H9 (cell line): ENCODE measurements at regions not wholly inside any gene's neighbourhood (a gene's known extent, or its start where the extent isn't known, plus 50 kb on each side); places are given as distances from the start of the nearest gene placed in this dataset.

ENCODE experiments used
- DNase-seq: peaks from one replicate; pipeline ENCODE4 v3.0.0-alpha.2; 2017
- H2AFZ ChIP-seq: one replicate; pipeline ENCODE4 v1.6.1; 2013; ENCODE audit warnings: mild to moderate bottlenecking, low read length, control low read depth, moderate library complexity
- H2AK5ac ChIP-seq: 2 replicates; pipeline ENCODE4 v1.6.1; 2013; ENCODE audit warnings: low read length, control low read depth, mixed read lengths; ENCODE audit not compliant: insufficient read length
- H2BK120ac ChIP-seq: one replicate; pipeline ENCODE4 v1.6.1; 2013; ENCODE audit warnings: low read depth, mild to moderate bottlenecking, low read length, control low read depth, inconsistent platforms; ENCODE audit not compliant: poor library complexity, severe bottlenecking
- H2BK12ac ChIP-seq: 2 replicates; pipeline ENCODE4 v1.6.1; 2013; ENCODE audit warnings: low read length, control low read depth, mixed read lengths, low read depth; ENCODE audit not compliant: insufficient read length
- H2BK15ac ChIP-seq: 2 replicates; pipeline ENCODE4 v1.6.1; 2013; ENCODE audit warnings: low read depth, low read length, control low read depth
- H2BK20ac ChIP-seq: one replicate; pipeline ENCODE4 v1.6.1; 2013; ENCODE audit warnings: low read depth, mild to moderate bottlenecking, low read length, control low read depth, inconsistent platforms; ENCODE audit not compliant: poor library complexity, severe bottlenecking
- H2BK5ac ChIP-seq: 2 replicates; pipeline ENCODE4 v1.6.1; 2013; ENCODE audit warnings: low read length, control low read depth, mixed read lengths; ENCODE audit not compliant: insufficient read length
- H3K14ac ChIP-seq: 2 replicates; pipeline ENCODE4 v1.6.1; 2013; ENCODE audit warnings: low read length, control low read depth; ENCODE audit not compliant: insufficient read depth
- H3K18ac ChIP-seq: 2 replicates; pipeline ENCODE4 v1.6.1; 2013; ENCODE audit warnings: low read depth, mild to moderate bottlenecking, mixed read lengths, low read length, control low read depth; ENCODE audit not compliant: insufficient read length
- H3K23ac ChIP-seq: 2 replicates; pipeline ENCODE4 v1.6.1; 2013; ENCODE audit warnings: low read length, control low read depth, mixed read lengths, low read depth; ENCODE audit not compliant: insufficient read length
- H3K23me2 ChIP-seq: 2 replicates; pipeline ENCODE4 v1.6.1; 2013; ENCODE audit warnings: low read depth, mild to moderate bottlenecking, mixed read lengths, low read length, control low read depth; ENCODE audit not compliant: insufficient read length, poor library complexity, severe bottlenecking
- H3K27ac ChIP-seq: 2 replicates; pipeline ENCODE4 v1.5.1; 2013; ENCODE audit warnings: low read length, control low read depth, mixed read lengths, low read depth; ENCODE audit not compliant: insufficient read length
- H3K27me3 ChIP-seq: 2 replicates; pipeline ENCODE4 v1.6.1; 2013; ENCODE audit warnings: low read length, control low read depth, inconsistent platforms; ENCODE audit not compliant: insufficient read depth
- H3K4ac ChIP-seq: 2 replicates; pipeline ENCODE4 v1.6.1; 2013; ENCODE audit warnings: low read depth, mild to moderate bottlenecking, control low read depth, inconsistent platforms, low read length, moderate library complexity
- H3K4me1 ChIP-seq: 2 replicates; pipeline ENCODE4 v1.6.1; 2013; ENCODE audit warnings: low read length, control low read depth, inconsistent platforms; ENCODE audit not compliant: insufficient read depth
- H3K4me2 ChIP-seq: 2 replicates; pipeline ENCODE4 v1.6.1; 2013; ENCODE audit warnings: low read length, control low read depth, mixed read lengths; ENCODE audit not compliant: insufficient read length, insufficient read depth
- H3K56ac ChIP-seq: 2 replicates; pipeline ENCODE4 v1.6.1; 2013; ENCODE audit warnings: low read depth, mild to moderate bottlenecking, mixed read lengths, low read length, control low read depth; ENCODE audit not compliant: insufficient read length
- H3K79me1 ChIP-seq: 2 replicates; pipeline ENCODE4 v1.6.1; 2013; ENCODE audit warnings: low read depth, mild to moderate bottlenecking, moderate library complexity, low read length, control low read depth, inconsistent platforms; ENCODE audit not compliant: insufficient read depth, poor library complexity, severe bottlenecking
- H3K79me2 ChIP-seq: 2 replicates; pipeline ENCODE4 v1.6.1; 2013; ENCODE audit warnings: low read length, control low read depth, inconsistent platforms; ENCODE audit not compliant: insufficient read depth
- H3K9ac ChIP-seq: 2 replicates; pipeline ENCODE4 v1.6.1; 2013; ENCODE audit warnings: low read length, control low read depth, mixed read lengths; ENCODE audit not compliant: insufficient read length; ENCODE audit errors: extremely low read depth
- H3K9me3 ChIP-seq: one replicate; pipeline ENCODE4 v1.6.1; 2013; ENCODE audit warnings: low read depth, low read length, inconsistent platforms; ENCODE audit not compliant: control insufficient read depth
- H3T11ph ChIP-seq: one replicate; pipeline ENCODE4 v1.6.1; 2013; ENCODE audit warnings: mild to moderate bottlenecking, low read length, control low read depth, inconsistent platforms
- H4K20me1 ChIP-seq: one replicate; pipeline ENCODE4 v1.6.1; 2013; ENCODE audit not compliant: control insufficient read depth, insufficient read length, insufficient read depth
- H4K5ac ChIP-seq: 2 replicates; pipeline ENCODE4 v1.6.1; 2013; ENCODE audit warnings: low read depth, mild to moderate bottlenecking, mixed read lengths, low read length, control low read depth; ENCODE audit not compliant: insufficient read length
- H4K8ac ChIP-seq: replicated peaks from 2 replicates; pipeline ENCODE4 v1.6.1; 2013; ENCODE audit warnings: low read length, control low read depth, mixed read lengths, low read depth; ENCODE audit not compliant: insufficient read length
- H4K91ac ChIP-seq: 2 replicates; pipeline ENCODE4 v1.6.1; 2013; ENCODE audit warnings: low read depth, mild to moderate bottlenecking, moderate library complexity, mixed read lengths, low read length, control low read depth; ENCODE audit not compliant: insufficient read length
- H3K27ac Mint-ChIP-seq, 3 experiments: 2 replicates in 2 of 3; 3 replicates in 1 of 3; pipeline ENCODE4 v1.8.0; 2020 to 2021; ENCODE audit warnings: mixed read lengths in 3 of 3, mild to moderate bottlenecking in 1 of 3, moderate library complexity in 1 of 3
- H3K27me3 Mint-ChIP-seq: 2 replicates; pipeline ENCODE4 v1.8.0; 2021; ENCODE audit warnings: low read depth, mild to moderate bottlenecking, moderate library complexity, mixed read lengths
- H3K36me3 Mint-ChIP-seq, 3 experiments: 2 replicates in 2 of 3; 3 replicates in 1 of 3; pipeline ENCODE4 v1.8.0; 2020 to 2021; ENCODE audit warnings: low read depth in 3 of 3, mixed read lengths in 3 of 3; ENCODE audit not compliant: insufficient read depth in 1 of 3
- H3K4me1 Mint-ChIP-seq, 2 experiments: 2 replicates each; pipeline ENCODE4 v1.8.0; 2020; ENCODE audit warnings: mixed read lengths in 2 of 2
- H3K4me3 Mint-ChIP-seq, 2 experiments: 2 replicates in 1 of 2; 3 replicates in 1 of 2; pipeline ENCODE4 v1.8.0; 2020 to 2021; ENCODE audit warnings: mild to moderate bottlenecking in 2 of 2, mixed read lengths in 2 of 2, moderate library complexity in 1 of 2
- H3K9me3 Mint-ChIP-seq, 2 experiments: 2 replicates in 1 of 2; 3 replicates in 1 of 2; pipeline ENCODE4 v1.8.0; 2020; ENCODE audit warnings: mild to moderate bottlenecking in 2 of 2, mixed read lengths in 2 of 2, moderate library complexity in 1 of 2
- WGBS: extraction: QIAGEN DNeasy Blood & Tissue Kit; methylation state at CpG from one replicate; pipeline ENCODE4 v1.1.7; 2013; ENCODE audit warnings: missing lambda C conversion rate, low lambda C conversion rate, mixed read lengths; ENCODE audit not compliant: insufficient read length; ENCODE audit errors: extremely low coverage; 5-methylcytosine and 5-hydroxymethylcytosine counted together
- TF ChIP-seq, protein P1 (sequence below): fragments of 200-600 bp; sonication (generic); conservative IDR thresholded peaks from 3 replicates; pipeline ENCODE4 v1.8.0; 2021; ENCODE audit warnings: antibody characterized with exemption, mild to moderate bottlenecking

DNA sequence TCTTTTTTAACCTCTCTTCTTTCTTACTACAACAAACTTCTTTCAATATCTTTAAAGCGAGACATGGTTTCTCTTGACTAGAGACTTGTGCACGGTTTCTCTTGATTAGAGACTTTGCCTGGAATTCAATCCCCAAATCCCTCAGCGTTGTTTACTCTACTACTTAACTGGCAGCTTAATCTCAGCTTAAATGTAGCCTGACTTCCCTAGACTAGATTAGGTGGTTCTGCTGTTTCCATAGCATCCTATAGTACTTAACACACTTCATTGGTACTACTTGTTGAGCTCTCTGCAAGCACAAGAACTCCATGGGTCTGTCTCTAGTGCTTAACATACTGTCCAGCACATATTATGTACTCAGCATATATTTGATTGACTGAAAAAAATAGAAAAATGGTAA, 168.2 kb upstream of the GPR149 start:
- H2AFZ ChIP-seq = no peak overlapping the region
- 100% methylated on average over 1 of the region's 3 CpGs for WGBS
- H3K4ac ChIP-seq = no peak overlapping the region
- no peak overlapping the region for H3K56ac ChIP-seq
- H4K8ac ChIP-seq = no peak overlapping the region
- no peaks in the 10 kb centered on the region for H3K79me1 ChIP-seq
- no peak overlapping the region for H3K14ac ChIP-seq
- no peaks in the 10 kb centered on the region for H3K79me2 ChIP-seq
- H2BK15ac ChIP-seq = no peak overlapping the region
- H2BK20ac ChIP-seq = no peak overlapping the region
- H3K4me2 ChIP-seq = no peak overlapping the region
- no peak for DNase-seq
- no peak overlapping the region for H4K5ac ChIP-seq
- TF ChIP-seq, protein P1, sequence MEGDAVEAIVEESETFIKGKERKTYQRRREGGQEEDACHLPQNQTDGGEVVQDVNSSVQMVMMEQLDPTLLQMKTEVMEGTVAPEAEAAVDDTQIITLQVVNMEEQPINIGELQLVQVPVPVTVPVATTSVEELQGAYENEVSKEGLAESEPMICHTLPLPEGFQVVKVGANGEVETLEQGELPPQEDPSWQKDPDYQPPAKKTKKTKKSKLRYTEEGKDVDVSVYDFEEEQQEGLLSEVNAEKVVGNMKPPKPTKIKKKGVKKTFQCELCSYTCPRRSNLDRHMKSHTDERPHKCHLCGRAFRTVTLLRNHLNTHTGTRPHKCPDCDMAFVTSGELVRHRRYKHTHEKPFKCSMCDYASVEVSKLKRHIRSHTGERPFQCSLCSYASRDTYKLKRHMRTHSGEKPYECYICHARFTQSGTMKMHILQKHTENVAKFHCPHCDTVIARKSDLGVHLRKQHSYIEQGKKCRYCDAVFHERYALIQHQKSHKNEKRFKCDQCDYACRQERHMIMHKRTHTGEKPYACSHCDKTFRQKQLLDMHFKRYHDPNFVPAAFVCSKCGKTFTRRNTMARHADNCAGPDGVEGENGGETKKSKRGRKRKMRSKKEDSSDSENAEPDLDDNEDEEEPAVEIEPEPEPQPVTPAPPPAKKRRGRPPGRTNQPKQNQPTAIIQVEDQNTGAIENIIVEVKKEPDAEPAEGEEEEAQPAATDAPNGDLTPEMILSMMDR = no peak
- H3K23ac ChIP-seq = no peak overlapping the region
- H3K27ac ChIP-seq = no peak overlapping the region
- no peak overlapping the region for H2BK12ac ChIP-seq
- Mint-ChIP-seq H3K36me3 (no peaks in the 10 kb centered on the region; a peak in 1 of 7 replicates), H3K4me3 (no peak overlapping the region), H3K27me3 (no peaks in the 10 kb centered on the region), H3K9me3 (peaks cover 3 to 5% of the 10 kb centered on the region in 2 experiments; a peak in 3 of 5 replicates), H3K4me1 (peaks cover 0 to 2% of the 10 kb centered on the region in 2 experiments; a peak in 1 of 4 replicates), H3K27ac (no peak overlapping the region)
- H3K4me1 ChIP-seq = no peaks in the 10 kb centered on the region
- H2BK120ac ChIP-seq = no peak overlapping the region
- no peak overlapping the region for H2AK5ac ChIP-seq
- H3K23me2 ChIP-seq = no peaks in the 10 kb centered on the region
- H3T11ph ChIP-seq = no peak overlapping the region
- no peak overlapping the region for H3K9ac ChIP-seq
- H3K18ac ChIP-seq = no peak overlapping the region
- no peak overlapping the region for H4K91ac ChIP-seq
- no peaks in the 10 kb centered on the region for H4K20me1 ChIP-seq
- no peak overlapping the region for H2BK5ac ChIP-seq
- H3K27me3 ChIP-seq = no peaks in the 10 kb centered on the region
- H3K9me3 ChIP-seq = no peaks in the 10 kb centered on the region
